T1000 (cell line): ENCODE measurements at regions not wholly inside any gene's neighbourhood (a gene's known extent, or its start where the extent isn't known, plus 50 kb on each side); places are given as distances from the start of the nearest gene placed in this dataset.
"Not testable (repeated sequence)": the region's sequence is repeated elsewhere in the genome, so short reads cannot be mapped to it uniquely, and the experiment has no call there.

Experiments
- DNase-seq: peaks from one replicate; lab custom pipeline; 2025; ENCODE audit warnings: mixed read lengths; lab: John Stamatoyannopoulos, UW

GRCh38 chr9:7542693-7543092, 256.9 kb downstream of the DMAC1 start:
- DNase-seq, result no peak

- DNase-seq, result no peak
These were observed 257.5 kb downstream of the DMAC1 start for GRCh38 chr9:7542126-7542525.

GRCh38 chr9:7536310-7536939, 263.2 kb downstream of the DMAC1 start:
- no peak for DNase-seq

GRCh38 chr9:7534211-7534935, 265.2 kb downstream of the DMAC1 start:
- DNase-seq, result no peak

GRCh38 chr9:7533376-7534090, 266.0 kb downstream of the DMAC1 start:
- no peak for DNase-seq

GRCh38 chr9:7523426-7524043, 276.0 kb downstream of the DMAC1 start:
- DNase-seq, result no peak

GRCh38 chr9:7520396-7520795, 279.2 kb downstream of the DMAC1 start:
- no peak for DNase-seq

- no peak for DNase-seq
These were observed 283.2 kb downstream of the DMAC1 start for GRCh38 chr9:7516376-7516775.

GRCh38 chr9:7510199-7510598, 289.4 kb downstream of the DMAC1 start:
- no peak for DNase-seq

- no peak for DNase-seq
These were observed 289.9 kb downstream of the DMAC1 start for GRCh38 chr9:7509576-7510145.

GRCh38 chr9:7508516-7508915, 291.1 kb downstream of the DMAC1 start:
- DNase-seq, result no peak

GRCh38 chr9:7507566-7508270, 291.9 kb downstream of the DMAC1 start:
- no peak for DNase-seq

- no peak for DNase-seq
These were observed 292.6 kb downstream of the DMAC1 start for GRCh38 chr9:7507026-7507425.

GRCh38 chr9:7500521-7500920, 299.1 kb downstream of the DMAC1 start:
- DNase-seq, result no peak

GRCh38 chr9:7491641-7492040, 307.9 kb downstream of the DMAC1 start:
- no peak for DNase-seq

- DNase-seq, result no peak
These were observed 309.1 kb downstream of the DMAC1 start for GRCh38 chr9:7490317-7491108.

GRCh38 chr9:7489036-7489435, 310.5 kb downstream of the DMAC1 start:
- DNase-seq, result no peak

GRCh38 chr9:7484014-7484413, 315.6 kb downstream of the DMAC1 start:
- DNase-seq, result not testable (repeated sequence)

- no peak for DNase-seq
These were observed 318.0 kb downstream of the DMAC1 start for GRCh38 chr9:7481570-7481969.

GRCh38 chr9:7479300-7479699, 320.3 kb downstream of the DMAC1 start:
- no peak for DNase-seq

- no peak for DNase-seq
These were observed 320.9 kb downstream of the DMAC1 start for GRCh38 chr9:7478646-7479045.
